Activated CD4-positive, alpha-beta memory T cell treated with anti-CD3 and anti-CD28 coated beads, Interleukin-2, amount 10 ng/mL, durations not matched to agents 7 days and 5 days (primary cell): ENCODE measurements at regions not wholly inside any gene's neighbourhood (a gene's known extent, or its start where the extent isn't known, plus 50 kb on each side); places are given as distances from the start of the nearest gene placed in this dataset.
"Not testable (repeated sequence)": the region's sequence is repeated elsewhere in the genome, so short reads cannot be mapped to it uniquely, and the experiment has no call there.

Experiments
- CTCF ChIA-PET: fragments of 350-600 bp; sonication (Branson Sonifier 250); formaldehyde crosslinking; loops from one replicate; lab custom pipeline; 2021; ENCODE audit warnings: antibody characterized with exemption, inconsistent platforms; lab: Charles Lee
- POLR2A ChIA-PET: fragments of 350-600 bp; sonication (Branson Sonifier 250); formaldehyde crosslinking; loops from one replicate; lab custom pipeline; 2021; ENCODE audit warnings: antibody characterized with exemption; lab: Charles Lee
- DNase-seq: peaks from one replicate; pipeline ENCODE4 v3.0.0-alpha.2; 2020
- H3K27ac Mint-ChIP-seq: one replicate; pipeline ENCODE4 v1.8.0; 2021; ENCODE audit warnings: mild to moderate bottlenecking, mixed read lengths
- H3K27me3 Mint-ChIP-seq: one replicate; pipeline ENCODE4 v1.8.0; 2021; ENCODE audit warnings: mixed read lengths
- H3K36me3 Mint-ChIP-seq: one replicate; pipeline ENCODE4 v1.8.0; 2021; ENCODE audit warnings: low read depth, mixed read lengths
- H3K4me1 Mint-ChIP-seq: one replicate; pipeline ENCODE4 v1.8.0; 2021; ENCODE audit warnings: mixed read lengths
- H3K4me3 Mint-ChIP-seq: one replicate; pipeline ENCODE4 v1.8.0; 2021; ENCODE audit warnings: mild to moderate bottlenecking, mixed read lengths
- H3K9me3 Mint-ChIP-seq: one replicate; pipeline ENCODE4 v1.8.0; 2021; ENCODE audit warnings: mixed read lengths

- H3K36me3 Mint-ChIP-seq: no peaks in the 10 kb centered on the region
- no peak overlapping the region for H3K27ac Mint-ChIP-seq
- DNase-seq: no peak
- H3K4me3 Mint-ChIP-seq: no peak overlapping the region
- ChIA-PET CTCF (no interaction called here), POLR2A (no interaction called here)
- no peaks in the 10 kb centered on the region for H3K9me3 Mint-ChIP-seq
- no peaks in the 10 kb centered on the region for H3K4me1 Mint-ChIP-seq
- H3K27me3 Mint-ChIP-seq: no peaks in the 10 kb centered on the region
Observed at GRCh38 chr3:95810462-95810861, 1003.9 kb upstream of the EPHA6 start.

- CTCF ChIA-PET: no interaction called here
- Mint-ChIP-seq H3K27me3 (no peaks in the 10 kb centered on the region), H3K4me1 (no peaks in the 10 kb centered on the region), H3K27ac (no peak overlapping the region), H3K9me3 (no peaks in the 10 kb centered on the region), H3K36me3 (no peaks in the 10 kb centered on the region), H3K4me3 (no peak overlapping the region)
- POLR2A ChIA-PET: no interaction called here
- DNase-seq: no peak
Observed at GRCh38 chr3:95813244-95813643, 1001.1 kb upstream of the EPHA6 start.

GRCh38 chr3:95815828-95816227, 998.6 kb upstream of the EPHA6 start:
- no peak overlapping the region for H3K27ac Mint-ChIP-seq
- no peaks in the 10 kb centered on the region for H3K9me3 Mint-ChIP-seq
- CTCF ChIA-PET: no interaction called here
- no peak overlapping the region for H3K4me3 Mint-ChIP-seq
- POLR2A ChIA-PET: no interaction called here
- no peak for DNase-seq
- no peaks in the 10 kb centered on the region for H3K36me3 Mint-ChIP-seq
- no peaks in the 10 kb centered on the region for H3K4me1 Mint-ChIP-seq
- H3K27me3 Mint-ChIP-seq: no peaks in the 10 kb centered on the region

- H3K4me1 Mint-ChIP-seq: no peaks in the 10 kb centered on the region
- no peak for DNase-seq
- CTCF ChIA-PET: interaction anchor here (0.6 kb wide), 1 partner anchor 1822 kb away, joined by 3 read pairs; no protein-coding TSS in a partner anchor
- H3K9me3 Mint-ChIP-seq: no peaks in the 10 kb centered on the region
- H3K27ac Mint-ChIP-seq: no peak overlapping the region
- POLR2A ChIA-PET: no interaction called here
- H3K4me3 Mint-ChIP-seq: no peak overlapping the region
- no peaks in the 10 kb centered on the region for H3K36me3 Mint-ChIP-seq
- no peaks in the 10 kb centered on the region for H3K27me3 Mint-ChIP-seq
Observed at GRCh38 chr3:95826419-95826818, 988.0 kb upstream of the EPHA6 start.

- Mint-ChIP-seq H3K4me3 (no peak overlapping the region), H3K27ac (no peak overlapping the region)
Observed at GRCh38 chr3:95832146-95832545, 982.2 kb upstream of the EPHA6 start.

GRCh38 chr3:95860628-95861027, 953.8 kb upstream of the EPHA6 start:
- H3K9me3 Mint-ChIP-seq, H3K4me3 Mint-ChIP-seq, H3K4me1 Mint-ChIP-seq, H3K27ac Mint-ChIP-seq, H3K27me3 Mint-ChIP-seq, POLR2A ChIA-PET, H3K36me3 Mint-ChIP-seq, DNase-seq, CTCF ChIA-PET: not testable (repeated sequence)

More at GRCh38 chr3:95832146-95832545, 982.2 kb upstream of the EPHA6 start:
- no peaks in the 10 kb centered on the region for H3K4me1 Mint-ChIP-seq
- H3K9me3 Mint-ChIP-seq: peaks cover 5% of the 10 kb centered on the region
- no peak for DNase-seq
- POLR2A ChIA-PET: no interaction called here
- H3K36me3 Mint-ChIP-seq: no peaks in the 10 kb centered on the region
- CTCF ChIA-PET: no interaction called here
- H3K27me3 Mint-ChIP-seq: no peaks in the 10 kb centered on the region

- ChIA-PET CTCF (no interaction called here), POLR2A (interaction anchor here (0.7 kb wide), 1 partner anchor 1564 kb away, joined by 3 read pairs; no protein-coding TSS in a partner anchor)
- no peaks in the 10 kb centered on the region for H3K27me3 Mint-ChIP-seq
- H3K9me3 Mint-ChIP-seq: no peaks in the 10 kb centered on the region
- H3K36me3 Mint-ChIP-seq: no peaks in the 10 kb centered on the region
- no peaks in the 10 kb centered on the region for H3K4me1 Mint-ChIP-seq
- no peak overlapping the region for H3K27ac Mint-ChIP-seq
- no peak for DNase-seq
- no peak overlapping the region for H3K4me3 Mint-ChIP-seq
Observed at GRCh38 chr3:95883801-95884200, 930.6 kb upstream of the EPHA6 start.

GRCh38 chr3:95886616-95887015, 927.8 kb upstream of the EPHA6 start:
- POLR2A ChIA-PET: no interaction called here
- Mint-ChIP-seq H3K36me3 (no peaks in the 10 kb centered on the region), H3K9me3 (no peaks in the 10 kb centered on the region), H3K27ac (no peak overlapping the region), H3K27me3 (no peaks in the 10 kb centered on the region), H3K4me1 (no peaks in the 10 kb centered on the region), H3K4me3 (no peak overlapping the region)
- DNase-seq: no peak
- CTCF ChIA-PET: no interaction called here

GRCh38 chr3:95887114-95887513, 927.3 kb upstream of the EPHA6 start:
- Mint-ChIP-seq H3K36me3 (no peaks in the 10 kb centered on the region), H3K9me3 (no peaks in the 10 kb centered on the region), H3K27me3 (no peaks in the 10 kb centered on the region), H3K4me1 (no peaks in the 10 kb centered on the region), H3K27ac (no peak overlapping the region), H3K4me3 (no peak overlapping the region)
- POLR2A ChIA-PET: no interaction called here
- no peak for DNase-seq
- CTCF ChIA-PET: no interaction called here

GRCh38 chr3:95894820-95895219, 919.6 kb upstream of the EPHA6 start:
- no peak for DNase-seq
- Mint-ChIP-seq H3K4me3 (no peak overlapping the region), H3K36me3 (no peaks in the 10 kb centered on the region), H3K4me1 (no peaks in the 10 kb centered on the region), H3K9me3 (no peaks in the 10 kb centered on the region), H3K27me3 (no peaks in the 10 kb centered on the region), H3K27ac (no peak overlapping the region)
- ChIA-PET POLR2A (no interaction called here), CTCF (no interaction called here)

GRCh38 chr3:95899494-95899893, 914.9 kb upstream of the EPHA6 start:
- H3K9me3 Mint-ChIP-seq: no peaks in the 10 kb centered on the region
- no peak overlapping the region for H3K4me3 Mint-ChIP-seq
- ChIA-PET POLR2A (no interaction called here), CTCF (no interaction called here)
- H3K4me1 Mint-ChIP-seq: no peaks in the 10 kb centered on the region
- H3K27me3 Mint-ChIP-seq: no peaks in the 10 kb centered on the region
- no peak for DNase-seq
- H3K27ac Mint-ChIP-seq: no peak overlapping the region
- no peaks in the 10 kb centered on the region for H3K36me3 Mint-ChIP-seq

- ChIA-PET POLR2A (no interaction called here), CTCF (no interaction called here)
- Mint-ChIP-seq H3K9me3 (no peaks in the 10 kb centered on the region), H3K27me3 (no peaks in the 10 kb centered on the region), H3K4me1 (no peaks in the 10 kb centered on the region), H3K4me3 (no peak overlapping the region), H3K36me3 (no peaks in the 10 kb centered on the region), H3K27ac (no peak overlapping the region)
- no peak for DNase-seq
Observed at GRCh38 chr3:95899911-95900310, 914.5 kb upstream of the EPHA6 start.

GRCh38 chr3:95901948-95902347, 912.4 kb upstream of the EPHA6 start:
- no peak overlapping the region for H3K27ac Mint-ChIP-seq

GRCh38 chr3:95905182-95905581, 909.2 kb upstream of the EPHA6 start:
- ChIA-PET CTCF (no interaction called here), POLR2A (no interaction called here)
- no peak for DNase-seq
- Mint-ChIP-seq H3K27ac (no peak overlapping the region), H3K9me3 (no peaks in the 10 kb centered on the region), H3K4me1 (no peaks in the 10 kb centered on the region), H3K4me3 (no peak overlapping the region), H3K36me3 (no peaks in the 10 kb centered on the region), H3K27me3 (no peaks in the 10 kb centered on the region)

More at GRCh38 chr3:95901948-95902347, 912.4 kb upstream of the EPHA6 start:
- ChIA-PET POLR2A (no interaction called here), CTCF (no interaction called here)
- Mint-ChIP-seq H3K4me3 (no peak overlapping the region), H3K9me3 (no peaks in the 10 kb centered on the region), H3K36me3 (no peaks in the 10 kb centered on the region), H3K27me3 (no peaks in the 10 kb centered on the region), H3K4me1 (no peaks in the 10 kb centered on the region)
- no peak for DNase-seq
